ENCODE measurements at regions not wholly inside any gene's neighbourhood (a gene's known extent, or its start where the extent isn't known, plus 50 kb on each side); places are given as distances from the start of the nearest gene placed in this dataset.

DNA sequence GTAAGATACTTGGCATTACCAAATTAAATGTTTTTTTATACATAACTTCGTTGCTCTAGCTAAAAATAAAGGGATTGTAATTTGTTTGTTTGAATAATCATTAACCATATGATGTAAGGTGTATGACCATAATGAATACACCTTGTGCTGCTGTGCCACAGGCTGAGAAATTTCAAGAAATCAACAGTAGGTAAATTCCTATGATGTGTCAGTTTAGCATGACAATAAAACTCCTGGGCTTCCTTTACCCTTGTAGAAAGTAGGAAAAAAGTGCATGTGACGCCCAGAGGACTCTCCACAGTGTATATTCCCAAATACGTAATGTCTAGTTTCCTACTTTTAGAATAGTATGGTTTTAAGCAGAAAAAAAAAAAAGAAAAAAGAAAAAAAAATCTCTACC is 208.1 kb downstream of the SATB1 start:
- Histone ChIP-seq H3K27me3 (ENCODE audit: insufficient read depth, poor library complexity, severe bottlenecking) (no peaks in the 10 kb centered on the region), H3K27ac (replicated peaks) (no peak overlapping the region), H3K4me3 (replicated peaks; ENCODE audit: insufficient read depth, low read length) (no peak overlapping the region)
- no peak for DNase-seq (ENCODE audit: low read depth in 1 of 2, low spot score in 1 of 2)
- TF ChIP-seq GABPA (IDR thresholded peaks at IDR 0.05; ENCODE audit: low read depth) (no peak), POLR2AphosphoS5 (IDR thresholded peaks at IDR 0.05; ENCODE audit: low read depth) (no peak), REST (IDR thresholded peaks at IDR 0.05; ENCODE audit: insufficient replicate concordance, low read depth) (no peak), SPI1 (IDR thresholded peaks at IDR 0.05; ENCODE audit: borderline replicate concordance, low read depth) (no peak)
- TF ChIP-seq, protein P1, sequence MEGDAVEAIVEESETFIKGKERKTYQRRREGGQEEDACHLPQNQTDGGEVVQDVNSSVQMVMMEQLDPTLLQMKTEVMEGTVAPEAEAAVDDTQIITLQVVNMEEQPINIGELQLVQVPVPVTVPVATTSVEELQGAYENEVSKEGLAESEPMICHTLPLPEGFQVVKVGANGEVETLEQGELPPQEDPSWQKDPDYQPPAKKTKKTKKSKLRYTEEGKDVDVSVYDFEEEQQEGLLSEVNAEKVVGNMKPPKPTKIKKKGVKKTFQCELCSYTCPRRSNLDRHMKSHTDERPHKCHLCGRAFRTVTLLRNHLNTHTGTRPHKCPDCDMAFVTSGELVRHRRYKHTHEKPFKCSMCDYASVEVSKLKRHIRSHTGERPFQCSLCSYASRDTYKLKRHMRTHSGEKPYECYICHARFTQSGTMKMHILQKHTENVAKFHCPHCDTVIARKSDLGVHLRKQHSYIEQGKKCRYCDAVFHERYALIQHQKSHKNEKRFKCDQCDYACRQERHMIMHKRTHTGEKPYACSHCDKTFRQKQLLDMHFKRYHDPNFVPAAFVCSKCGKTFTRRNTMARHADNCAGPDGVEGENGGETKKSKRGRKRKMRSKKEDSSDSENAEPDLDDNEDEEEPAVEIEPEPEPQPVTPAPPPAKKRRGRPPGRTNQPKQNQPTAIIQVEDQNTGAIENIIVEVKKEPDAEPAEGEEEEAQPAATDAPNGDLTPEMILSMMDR (IDR thresholded peaks at IDR 0.05; ENCODE audit: insufficient read depth, low read length) = no peak

GRCh38 chr3:18215639-18216038 is 209.5 kb downstream of the SATB1 start:
- no peak for TF ChIP-seq GABPA (IDR thresholded peaks at IDR 0.05; ENCODE audit: low read depth)
- no peak for TF ChIP-seq SPI1 (IDR thresholded peaks at IDR 0.05; ENCODE audit: borderline replicate concordance, low read depth)
- no peak for TF ChIP-seq POLR2AphosphoS5 (IDR thresholded peaks at IDR 0.05; ENCODE audit: low read depth)
- TF ChIP-seq REST (IDR thresholded peaks at IDR 0.05; ENCODE audit: insufficient replicate concordance, low read depth) = no peak
- TF ChIP-seq, protein P1 (IDR thresholded peaks at IDR 0.05; ENCODE audit: insufficient read depth, low read length) = no peak
- no peak for DNase-seq (ENCODE audit: low read depth in 1 of 2, low spot score in 1 of 2)
- Histone ChIP-seq H3K27ac (replicated peaks) (no peak overlapping the region), H3K27me3 (ENCODE audit: insufficient read depth, poor library complexity, severe bottlenecking) (no peaks in the 10 kb centered on the region), H3K4me3 (replicated peaks; ENCODE audit: insufficient read depth, low read length) (no peak overlapping the region)

- Histone ChIP-seq H3K4me3 (replicated peaks; ENCODE audit: insufficient read depth, low read length) (no peak overlapping the region), H3K27ac (replicated peaks) (no peak overlapping the region), H3K27me3 (ENCODE audit: insufficient read depth, poor library complexity, severe bottlenecking) (no peaks in the 10 kb centered on the region)
- no peak for TF ChIP-seq GABPA (IDR thresholded peaks at IDR 0.05; ENCODE audit: low read depth)
- no peak for DNase-seq (ENCODE audit: low read depth in 1 of 2, low spot score in 1 of 2)
These were observed 214.0 kb downstream of the SATB1 start for GRCh38 chr3:18211116-18211515.

GRCh38 chr3:18208856-18209255 is 216.3 kb downstream of the SATB1 start:
- no peaks in the 10 kb centered on the region for H3K27me3 ChIP-seq (ENCODE audit: insufficient read depth, poor library complexity, severe bottlenecking)
- no peak overlapping the region for H3K4me3 ChIP-seq (replicated peaks; ENCODE audit: insufficient read depth, low read length)
- TF ChIP-seq SPI1 (IDR thresholded peaks at IDR 0.05; ENCODE audit: borderline replicate concordance, low read depth) (peak; percentile 95), POLR2AphosphoS5 (IDR thresholded peaks at IDR 0.05; ENCODE audit: low read depth) (peak; percentile 65), REST (IDR thresholded peaks at IDR 0.05; ENCODE audit: insufficient replicate concordance, low read depth) (no peak)
- DNase-seq (ENCODE audit: low read depth in 1 of 2, low spot score in 1 of 2) = peak; percentile 31 to 87
- peak overlapping the region; percentile 68 for H3K27ac ChIP-seq (replicated peaks)

Data from HL-60 (cell line).